GM21447 (cell line): ENCODE measurements at regions not wholly inside any gene's neighbourhood (a gene's known extent, or its start where the extent isn't known, plus 50 kb on each side); places are given as distances from the start of the nearest gene placed in this dataset.
A peak's percentile ranks its signal among the peaks of the same experiment; 100 is the strongest.

Source experiments
- ATAC-seq: cut with Tn5 transposase; IDR thresholded peaks from one replicate; pipeline ENCODE4 v1.9.1; 2021; ENCODE audit not compliant: unreplicated experiment

- peak; percentile 99 for ATAC-seq
These were observed 66.2 kb downstream of the PTGER2 start for GRCh38 chr14:52380294-52380693.
